ENCODE measurements at regions not wholly inside any gene's neighbourhood (a gene's known extent, or its start where the extent isn't known, plus 50 kb on each side); places are given as distances from the start of the nearest gene placed in this dataset.

- no peak for DNase-seq (ENCODE audit: low read depth)
Observed at GRCh38 chr15:77712438-77712837, 79.7 kb upstream of the LINGO1 start.

DNA sequence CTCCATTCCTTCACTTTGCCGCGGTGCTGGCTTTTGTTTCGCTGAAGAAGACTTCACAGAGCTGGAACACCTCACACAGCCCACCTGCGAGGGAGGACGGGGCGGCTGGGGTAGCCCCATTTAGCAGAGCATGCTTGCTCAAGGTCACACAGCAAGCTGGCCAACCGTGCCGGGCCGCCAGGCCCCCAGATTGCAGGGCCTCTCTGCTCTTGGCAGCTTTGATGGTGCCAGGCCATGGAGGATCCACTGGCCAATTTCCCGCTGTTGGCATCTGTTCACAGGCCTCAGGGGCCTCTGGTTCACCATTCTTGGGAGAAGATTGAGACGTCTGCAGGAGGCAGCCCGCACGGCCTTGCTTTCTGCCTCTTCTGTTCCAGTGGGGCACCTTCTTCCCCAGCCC is 77.9 kb upstream of the LINGO1 start:
- no peak for DNase-seq (ENCODE audit: low read depth)

DNA sequence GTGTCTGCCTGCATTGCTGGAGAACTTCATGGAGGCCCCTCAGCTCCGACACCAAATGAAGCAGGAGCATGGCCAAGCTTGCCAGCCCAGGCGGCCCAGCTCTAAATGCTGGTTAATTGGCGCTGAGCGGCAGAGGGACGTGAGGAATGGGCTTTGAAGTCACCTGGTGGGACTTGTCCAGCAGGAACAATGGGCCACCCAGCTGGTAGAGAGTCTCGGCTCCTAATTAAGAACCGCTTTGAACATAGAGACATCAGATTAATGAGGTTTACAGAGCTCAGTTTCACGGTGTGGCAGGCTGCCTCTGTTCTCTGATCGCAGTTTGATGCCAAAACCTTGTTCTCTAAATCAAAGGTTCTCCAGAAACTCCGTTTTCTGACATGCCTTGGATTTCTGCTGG is 77.5 kb upstream of the LINGO1 start:
- DNase-seq (ENCODE audit: low read depth): no peak

DNA sequence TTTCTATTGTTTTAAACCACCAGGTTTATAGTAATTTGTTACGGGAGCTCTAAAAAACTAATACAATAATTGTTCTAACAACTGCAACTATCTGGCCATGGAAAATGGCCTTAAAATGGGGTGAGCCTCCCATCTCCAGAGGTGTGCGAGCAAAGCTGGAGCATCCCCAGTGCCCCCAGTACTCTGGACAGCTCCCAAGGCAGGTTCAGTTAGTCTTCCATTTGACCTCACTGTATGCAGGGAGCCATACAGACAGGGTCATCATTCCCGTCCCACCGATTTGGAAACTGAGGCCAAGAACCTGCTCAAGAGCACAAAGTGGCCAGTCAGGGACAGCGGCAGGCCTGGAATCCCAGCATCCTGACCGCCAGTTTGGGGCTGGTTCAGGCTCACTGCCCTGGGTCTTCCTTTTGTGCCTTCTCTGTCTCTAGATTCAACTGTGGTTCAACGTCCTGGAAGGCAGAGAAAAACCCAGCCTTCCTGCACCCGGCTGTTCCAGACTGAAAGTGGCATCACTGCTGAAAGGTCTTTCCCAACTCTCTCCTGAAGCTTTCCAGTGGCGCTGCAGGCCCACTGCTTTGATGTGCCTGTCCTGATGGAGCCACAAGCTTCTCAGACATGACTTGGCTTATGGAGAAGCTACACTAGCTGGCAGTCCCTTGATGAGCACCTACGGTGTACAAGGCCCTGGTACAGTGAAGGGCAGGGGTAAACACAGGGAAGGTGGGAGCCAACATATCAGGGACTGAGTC is 76.6 kb upstream of the LINGO1 start:
- DNase-seq (ENCODE audit: low read depth): no peak

DNA sequence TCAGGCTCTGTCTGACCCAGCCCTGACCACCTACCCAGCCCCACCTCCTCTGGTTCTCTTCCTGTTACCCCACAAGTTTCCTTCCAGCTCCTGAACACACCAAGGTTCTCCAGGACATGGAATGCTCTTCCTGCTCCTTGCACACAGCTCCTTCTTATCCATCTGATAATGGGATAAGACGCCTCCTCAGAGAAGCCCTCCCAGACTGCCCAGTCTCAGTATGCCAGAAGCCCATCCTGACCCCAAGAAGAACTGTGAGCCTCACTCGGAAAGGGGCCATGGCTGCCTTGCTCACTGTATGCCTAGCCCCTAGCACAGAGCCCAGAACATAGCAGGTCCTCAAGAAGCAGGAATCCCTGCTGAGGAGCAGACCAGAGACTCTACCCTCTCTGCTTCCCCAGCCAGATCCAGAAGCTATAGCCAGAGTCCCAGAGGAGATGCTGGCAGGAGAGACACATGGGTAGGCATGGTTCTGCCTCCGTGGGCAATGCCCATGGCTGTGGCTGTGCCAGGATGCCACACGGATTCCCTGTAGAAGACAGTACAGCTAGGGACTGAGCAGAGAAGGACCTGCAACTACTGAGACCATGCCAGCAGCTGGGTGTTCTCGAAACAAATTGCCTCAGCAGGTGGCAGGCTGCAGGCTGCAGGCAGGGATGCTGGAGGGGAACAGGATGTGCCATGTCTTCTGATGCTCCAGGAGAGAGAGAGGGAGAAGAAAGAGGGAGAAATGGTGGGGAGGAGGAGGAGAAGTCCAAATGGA is 74.0 kb upstream of the LINGO1 start:
- no peak for DNase-seq (ENCODE audit: low read depth)

GRCh38 chr15:77702211-77702957 is 69.7 kb upstream of the LINGO1 start:
- DNase-seq (ENCODE audit: low read depth): no peak

GRCh38 chr15:77698481-77698880 is 65.8 kb upstream of the LINGO1 start:
- no peak for DNase-seq (ENCODE audit: low read depth)

GRCh38 chr15:77697893-77698292 is 65.2 kb upstream of the LINGO1 start:
- no peak for DNase-seq (ENCODE audit: low read depth)

DNA sequence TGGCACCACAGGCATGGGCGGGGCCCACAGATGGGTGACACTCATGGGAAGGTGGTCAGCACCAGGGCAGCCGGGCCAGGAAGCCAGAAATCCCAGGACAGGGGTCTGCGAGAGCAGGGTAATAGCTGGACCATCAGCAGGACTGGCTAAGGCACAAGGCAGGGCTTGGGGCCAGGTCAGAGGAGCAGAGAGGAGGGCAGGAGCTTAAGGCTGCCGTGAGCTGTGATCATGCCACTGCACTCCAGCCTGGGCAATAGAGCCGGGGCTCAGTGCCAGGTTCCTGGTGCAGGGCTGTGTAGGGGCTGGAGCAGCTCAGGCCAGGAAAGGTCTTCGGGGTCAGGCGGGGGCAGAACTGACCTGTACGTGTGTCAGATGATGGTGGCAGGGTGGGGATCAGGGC is 64.2 kb upstream of the LINGO1 start:
- no peak for DNase-seq (ENCODE audit: low read depth)

GRCh38 chr15:77695961-77696582 is 63.4 kb upstream of the LINGO1 start:
- no peak for DNase-seq (ENCODE audit: low read depth)

DNA sequence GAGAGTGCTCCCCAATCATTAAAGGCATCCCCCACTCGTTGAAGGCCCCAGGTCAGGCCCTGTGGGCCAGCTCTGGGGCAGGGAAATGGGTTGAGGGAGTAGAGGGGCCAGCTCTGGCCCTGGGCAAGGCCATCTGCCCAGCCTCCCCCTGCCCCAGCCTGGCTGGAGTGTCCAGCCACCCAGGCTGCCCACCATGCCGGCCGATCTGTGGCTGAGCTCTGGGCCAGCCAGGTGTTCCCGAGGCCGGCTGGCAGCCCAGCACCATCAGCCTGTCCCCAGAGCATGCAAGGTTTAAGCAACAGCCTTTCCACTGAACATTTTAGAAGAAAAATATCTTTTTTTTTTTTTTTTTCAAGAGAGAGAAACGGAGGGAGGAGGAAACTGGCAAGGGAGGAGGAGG is 62.8 kb upstream of the LINGO1 start:
- DNase-seq (ENCODE audit: low read depth): no peak

GRCh38 chr15:77693576-77693975 is 60.9 kb upstream of the LINGO1 start:
- DNase-seq (ENCODE audit: low read depth): no peak

DNA sequence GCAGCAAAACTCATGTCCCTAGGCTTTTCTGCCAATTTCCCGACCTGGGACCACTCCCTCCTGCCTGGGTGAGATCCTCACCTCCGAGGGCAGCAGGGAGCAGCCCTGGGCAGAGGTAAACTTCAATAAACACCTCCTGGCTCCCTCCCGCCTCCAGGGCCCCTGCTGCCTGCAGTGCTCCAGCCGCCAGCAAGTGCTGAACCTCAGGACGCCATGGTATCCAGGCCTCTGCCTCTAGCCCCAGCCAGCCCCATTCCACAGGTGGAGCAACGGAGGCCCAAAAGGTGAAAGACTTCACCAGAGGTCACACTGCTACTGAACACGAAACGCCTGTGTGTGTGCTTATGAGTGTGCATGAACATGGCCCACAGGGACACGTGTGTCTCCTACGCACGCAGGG is 59.9 kb upstream of the LINGO1 start:
- DNase-seq (ENCODE audit: low read depth): no peak

GRCh38 chr15:77691607-77692006 is 58.9 kb upstream of the LINGO1 start:
- no peak for DNase-seq (ENCODE audit: low read depth)

- no peak for DNase-seq (ENCODE audit: low read depth)
Observed at GRCh38 chr15:77689821-77690220, 57.1 kb upstream of the LINGO1 start.

DNA sequence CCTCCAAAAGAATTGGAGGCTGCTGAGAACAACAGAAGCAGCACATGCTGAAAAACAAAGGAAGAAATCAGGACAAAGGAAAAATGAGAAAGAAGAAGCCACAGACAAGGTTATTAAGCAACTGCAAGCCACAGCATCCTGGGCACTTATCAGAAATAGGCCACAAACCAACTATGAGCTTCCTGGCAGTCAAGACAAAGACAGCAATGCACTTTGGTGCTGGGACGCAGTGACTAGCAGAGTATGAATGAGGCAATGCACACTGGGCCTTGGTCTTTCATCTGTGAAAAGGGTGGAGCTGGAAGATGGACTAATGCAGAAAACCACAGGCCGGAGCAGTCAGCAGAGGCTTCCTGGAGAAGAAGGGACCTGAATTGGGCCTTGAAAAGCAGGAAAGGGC is 56.0 kb upstream of the LINGO1 start:
- DNase-seq (ENCODE audit: low read depth): no peak

GRCh38 chr15:77688266-77688665 is 55.6 kb upstream of the LINGO1 start:
- DNase-seq (ENCODE audit: low read depth): no peak

DNA sequence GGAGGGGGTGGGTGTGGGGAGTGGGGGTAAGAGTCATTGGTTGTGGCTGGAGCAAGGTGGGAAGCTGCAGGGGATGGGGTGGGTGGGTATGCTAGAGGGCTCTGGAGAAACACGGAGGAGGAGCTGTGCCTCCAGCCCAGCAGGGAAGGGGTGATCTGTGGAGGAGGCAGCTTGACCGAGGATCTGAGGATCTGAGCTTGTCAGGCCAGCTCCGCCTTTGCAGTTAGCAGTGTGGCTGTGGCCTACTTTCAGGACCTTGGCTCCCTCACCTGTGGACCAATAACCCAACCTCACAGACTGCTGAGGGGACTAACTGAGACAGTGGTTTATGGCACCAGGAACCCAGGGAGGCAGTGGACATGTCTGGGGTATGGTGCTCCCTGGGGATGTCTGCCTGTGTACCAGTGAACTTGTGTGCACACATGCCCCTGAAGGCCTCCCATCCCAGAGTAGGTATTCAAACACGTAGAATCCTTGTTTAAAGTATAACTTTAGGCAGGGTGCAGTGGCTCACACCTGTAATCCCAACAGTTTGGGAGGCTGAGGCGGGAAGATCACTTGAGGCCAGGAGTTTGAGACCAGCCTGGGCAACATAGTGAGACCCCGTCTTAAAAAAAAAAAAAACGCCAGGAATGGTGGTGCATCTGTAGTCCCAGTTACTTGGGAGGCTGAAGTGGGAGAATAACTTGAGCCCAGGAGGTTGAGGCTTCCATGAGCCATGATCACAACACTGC is 52.5 kb upstream of the LINGO1 start:
- DNase-seq (ENCODE audit: low read depth): no peak

GRCh38 chr15:77684341-77685081 is 51.8 kb upstream of the LINGO1 start:
- DNase-seq (ENCODE audit: low read depth): no peak

- no peak for DNase-seq (ENCODE audit: low read depth)
Observed at GRCh38 chr15:77682564-77682963, 49.9 kb upstream of the LINGO1 start.

Measured in T follicular helper cell (primary cell).